ENCODE measurements at regions not wholly inside any gene's neighbourhood (a gene's known extent, or its start where the extent isn't known, plus 50 kb on each side); places are given as distances from the start of the nearest gene placed in this dataset.

GRCh38 chr14:22231018-22231417 lies 358.0 kb downstream of the DAD1 start:
- intact Hi-C loops (cut with micrococcal nuclease), result no loop called here
- no peak for TF ChIP-seq TCF7L2 (IDR thresholded peaks at IDR 0.05; ENCODE audit: borderline replicate concordance, extremely low read depth, insufficient read depth, insufficient read length)
- no peak for TF ChIP-seq EZH2 (IDR thresholded peaks at IDR 0.05)
- TF ChIP-seq RAD21 (IDR thresholded peaks at IDR 0.05; ENCODE audit: low read depth), result no peak
- no peak for TF ChIP-seq SIN3A (IDR thresholded peaks at IDR 0.05; ENCODE audit: low read depth)
- no peak for TF ChIP-seq MAX (IDR thresholded peaks at IDR 0.05)
- no peak for TF ChIP-seq CBX3 (IDR thresholded peaks at IDR 0.05; ENCODE audit: low read depth)
- TF ChIP-seq FOSL1 (IDR thresholded peaks at IDR 0.05; ENCODE audit: low read depth), result no peak
- no peak for TF ChIP-seq POLR2AphosphoS5 (IDR thresholded peaks at IDR 0.05; ENCODE audit: low read depth, low read length)
- no peak for TF ChIP-seq ZBTB33 (IDR thresholded peaks at IDR 0.05; ENCODE audit: extremely low read depth, insufficient replicate concordance, low read length)
- no peak for TF ChIP-seq ELF1 (IDR thresholded peaks at IDR 0.05; ENCODE audit: borderline replicate concordance, low read depth)
- no peak for TF ChIP-seq YY1 (IDR thresholded peaks at IDR 0.05; ENCODE audit: extremely low read depth, insufficient replicate concordance, low read depth, low read length)
- TF ChIP-seq CEBPB (IDR thresholded peaks at IDR 0.05; ENCODE audit: low read depth), result no peak
- TF ChIP-seq POLR2A (IDR thresholded peaks at IDR 0.05; ENCODE audit: borderline replicate concordance, extremely low read depth, insufficient read depth, insufficient read length), result no peak
- ChIA-PET CTCF (no interaction called here), RAD21 (ENCODE audit: low non-redundant PET in 1 of 2, low total read pairs in 2 of 2, uncharacterized antibody in 2 of 2, unreplicated experiment in 2 of 2) (no interaction called here), POLR2A (no interaction called here)
- Histone ChIP-seq H3K4me3 (replicated peaks in 1 of 2; ENCODE audit: low read depth in 1 of 2, low read length in 2 of 2) (no peak overlapping the region), H3K9ac (ENCODE audit: low read length) (no peak overlapping the region), H2AFZ (ENCODE audit: low read depth, low read length, poor library complexity, severe bottlenecking) (no peak overlapping the region), H3K27ac (ENCODE audit: low read depth, low read length) (no peak overlapping the region), H3K9me3 (ENCODE audit: control insufficient read depth in 1 of 2, insufficient read depth in 1 of 2, low read depth in 1 of 2, low read length in 2 of 2) (no peaks in the 10 kb centered on the region), H4K20me1 (ENCODE audit: insufficient read depth) (no peaks in the 10 kb centered on the region), H3K79me2 (ENCODE audit: insufficient read depth, low read length) (no peaks in the 10 kb centered on the region), H3K36me3 (ENCODE audit: control insufficient read depth in 1 of 2, insufficient read depth in 2 of 2, low read length in 2 of 2) (no peaks in the 10 kb centered on the region), H3K4me1 (ENCODE audit: control insufficient read depth in 1 of 2, insufficient read depth in 2 of 2, low read length in 2 of 2) (no peaks in the 10 kb centered on the region), H3K9me2 (ENCODE audit: insufficient read depth) (no peaks in the 10 kb centered on the region), H3K4me2 (ENCODE audit: low read length) (no peak overlapping the region), H3K27me3 (ENCODE audit: insufficient read depth, low read length) (peaks cover 25% of the 10 kb centered on the region)
- ATAC-seq (no peak), DNase-seq (ENCODE audit: low read depth, low spot score) (no peak)
- BruUV-seq (replicated peaks), result no TSS peak
